Activated naive CD4-positive, alpha-beta T cell treated with anti-CD3 and anti-CD28 coated beads, Interleukin-2, amount 50 U/mL, for 72 hours (primary cell): ENCODE measurements at regions not wholly inside any gene's neighbourhood (a gene's known extent, or its start where the extent isn't known, plus 50 kb on each side); places are given as distances from the start of the nearest gene placed in this dataset.

Experiments
- ATAC-seq, 2 donors: fragments of 150-1000 bp; cut with Tn5 transposase; 2 replicates each; pipeline ENCODE4 v1.10.0; 2021; ENCODE audit warnings: mild to moderate bottlenecking in 2 of 2, moderate library complexity in 2 of 2
- DNase-seq, 2 donors: peaks; one replicate each; pipeline ENCODE4 v3.0.0; 2021 to 2022; ENCODE audit warnings: low spot score in 2 of 2
- H3K27ac Mint-ChIP-seq, 2 donors: one replicate each; pipeline ENCODE4 v1.8.0; 2022; ENCODE audit warnings: mild to moderate bottlenecking in 2 of 2, mixed read lengths in 2 of 2
- H3K36me3 Mint-ChIP-seq, 2 donors: one replicate each; pipeline ENCODE4 v1.8.0; 2022; ENCODE audit warnings: mixed read lengths in 2 of 2
- H3K9me3 Mint-ChIP-seq, 2 donors: one replicate each; pipeline ENCODE4 v1.8.0; 2022; ENCODE audit warnings: mixed read lengths in 2 of 2

GRCh38 chr2:120446236-120447126 is 100.5 kb downstream of the INHBB start:
- no peak for DNase-seq
- Mint-ChIP-seq H3K9me3 (no peaks in the 10 kb centered on the region), H3K36me3 (no peaks in the 10 kb centered on the region), H3K27ac (no peak overlapping the region)
- no peak for ATAC-seq

DNA sequence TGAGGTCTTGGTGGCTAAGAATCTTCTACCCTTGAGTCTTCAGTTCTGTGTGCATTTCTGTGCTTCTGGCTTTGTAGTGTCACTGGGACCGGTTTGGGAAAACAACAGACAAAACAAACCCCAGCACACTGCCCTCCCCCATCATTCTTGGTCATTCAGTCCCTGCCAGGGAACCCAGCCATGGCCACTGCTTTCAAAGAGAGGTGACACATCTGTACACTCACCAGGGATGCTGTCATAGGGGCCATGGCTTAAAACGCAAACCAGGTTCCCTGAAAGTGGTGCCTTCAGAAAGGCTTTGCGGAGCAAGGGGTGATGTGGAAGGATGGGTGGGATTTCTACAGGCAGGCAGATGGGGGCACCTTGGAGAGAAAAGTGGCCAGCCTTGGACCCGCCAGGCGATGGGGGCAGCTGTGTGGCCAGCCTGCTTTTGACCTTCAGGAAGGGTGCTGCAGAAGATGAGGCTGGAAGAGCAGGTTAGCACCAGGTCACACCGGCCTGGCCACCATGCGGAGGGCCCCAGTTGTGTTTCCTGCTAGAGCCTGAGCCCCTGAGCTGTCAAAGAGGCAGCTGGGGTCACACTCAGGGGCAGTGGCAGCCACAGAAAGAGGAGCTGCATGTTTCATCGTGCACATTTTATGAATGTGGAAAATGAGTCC is 101.3 kb downstream of the INHBB start:
- Mint-ChIP-seq H3K9me3 (no peaks in the 10 kb centered on the region), H3K27ac (no peak overlapping the region), H3K36me3 (no peaks in the 10 kb centered on the region)
- no peak for ATAC-seq
- DNase-seq: no peak

GRCh38 chr2:120448436-120448835 is 102.5 kb downstream of the INHBB start:
- no peak for DNase-seq
- H3K36me3 Mint-ChIP-seq: no peaks in the 10 kb centered on the region
- no peaks in the 10 kb centered on the region for H3K9me3 Mint-ChIP-seq
- no peak overlapping the region for H3K27ac Mint-ChIP-seq
- ATAC-seq: no peak

DNA sequence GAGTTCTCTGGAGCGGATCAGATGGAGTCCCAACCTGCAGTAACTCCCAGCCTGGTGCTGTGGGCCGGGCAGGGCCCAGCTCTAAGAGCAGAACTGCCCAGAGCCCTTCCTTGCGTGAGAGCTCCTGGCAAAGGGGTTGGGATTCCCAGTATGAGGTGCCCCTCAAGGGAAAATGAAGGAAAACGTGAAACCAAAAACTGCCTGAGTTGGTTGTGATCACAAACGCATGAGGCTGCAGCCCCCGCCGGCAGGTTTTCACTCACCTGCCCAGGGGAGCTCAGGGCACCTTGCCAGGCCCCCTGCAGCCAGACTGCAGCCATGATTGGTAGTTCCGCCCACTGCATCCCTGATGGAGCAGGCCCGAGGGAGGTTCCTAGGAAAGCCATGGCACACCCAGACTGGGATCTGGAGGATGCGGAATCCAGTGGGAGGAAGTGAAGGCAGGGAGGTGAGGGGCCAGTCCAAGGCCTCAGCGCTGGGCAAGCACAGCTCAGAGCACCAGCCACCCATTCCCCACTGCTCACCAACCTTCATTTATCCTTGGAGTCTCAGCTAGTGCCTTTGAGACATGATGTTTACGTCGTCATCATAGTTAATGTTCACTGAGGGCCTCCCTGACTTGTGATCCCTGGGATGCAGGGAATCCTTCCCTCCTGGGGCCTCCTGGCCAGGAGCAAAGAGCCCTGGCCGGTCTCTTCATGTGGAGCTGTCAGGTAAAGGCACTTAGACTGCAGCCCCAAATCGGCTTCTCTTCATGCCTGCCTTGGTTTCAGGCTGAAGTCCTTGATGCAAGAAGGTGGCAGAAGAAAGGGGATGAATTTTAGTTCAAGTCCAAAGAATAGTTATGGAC is 103.2 kb downstream of the INHBB start:
- DNase-seq: no peak
- no peaks in the 10 kb centered on the region for H3K36me3 Mint-ChIP-seq
- no peaks in the 10 kb centered on the region for H3K9me3 Mint-ChIP-seq
- no peak overlapping the region for H3K27ac Mint-ChIP-seq
- ATAC-seq: no peak

DNA sequence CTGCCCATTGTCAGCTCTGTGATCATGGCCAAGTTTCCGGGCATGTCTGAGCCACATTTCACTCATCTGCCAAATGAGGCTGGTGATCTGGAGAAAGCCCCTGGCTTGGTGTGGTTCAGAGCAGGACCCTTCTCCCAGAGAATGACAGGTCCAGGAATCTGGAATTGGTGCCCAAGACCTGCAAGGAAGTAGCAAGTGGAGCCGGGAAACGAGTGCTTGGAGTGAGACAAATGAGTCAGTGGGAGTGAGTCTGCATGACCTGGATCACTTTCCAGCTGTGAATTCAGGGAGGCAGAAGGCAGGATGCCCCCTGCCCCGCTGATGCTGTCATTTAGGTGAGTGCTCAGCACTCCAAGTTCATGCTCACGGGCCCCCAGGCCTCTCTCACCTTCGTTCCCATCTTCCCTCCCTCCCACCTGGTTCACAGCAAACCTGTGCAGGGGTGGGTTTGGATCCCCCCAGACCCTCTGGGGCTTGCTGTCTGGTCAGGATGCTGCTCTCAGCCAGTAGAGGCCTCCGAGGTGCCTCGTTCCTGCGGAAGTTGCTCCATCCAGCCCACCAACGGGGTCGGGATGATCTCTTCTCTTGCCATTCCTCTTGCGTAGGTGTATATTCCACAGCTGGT is 104.4 kb downstream of the INHBB start:
- Mint-ChIP-seq H3K9me3 (no peaks in the 10 kb centered on the region), H3K36me3 (no peaks in the 10 kb centered on the region), H3K27ac (no peak overlapping the region)
- DNase-seq (no peak), ATAC-seq (no peak)

DNA sequence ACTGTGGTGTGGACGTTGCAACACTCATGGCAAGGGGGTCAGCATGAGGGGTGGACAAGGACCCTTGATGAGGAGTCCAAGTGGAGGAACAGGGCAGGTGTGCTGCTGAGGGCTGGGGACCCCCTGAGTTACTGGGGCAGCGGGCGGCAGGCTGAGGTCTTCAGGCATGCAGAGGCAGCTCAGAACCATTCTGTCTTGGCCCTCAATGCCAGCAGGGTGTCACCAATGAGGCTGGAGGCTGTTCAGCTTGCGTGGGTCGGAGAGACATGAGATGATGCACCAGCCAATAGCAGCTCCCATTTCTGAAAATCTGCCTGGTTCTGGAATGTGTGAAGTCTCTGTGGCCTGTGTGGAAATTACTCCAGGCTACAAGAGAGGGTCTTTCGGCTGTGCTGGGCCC is 105.4 kb downstream of the INHBB start:
- DNase-seq: no peak
- H3K9me3 Mint-ChIP-seq: no peaks in the 10 kb centered on the region
- no peaks in the 10 kb centered on the region for H3K36me3 Mint-ChIP-seq
- peak overlapping the region in 1 of 2 donors; percentile 51 for H3K27ac Mint-ChIP-seq
- no peak for ATAC-seq

DNA sequence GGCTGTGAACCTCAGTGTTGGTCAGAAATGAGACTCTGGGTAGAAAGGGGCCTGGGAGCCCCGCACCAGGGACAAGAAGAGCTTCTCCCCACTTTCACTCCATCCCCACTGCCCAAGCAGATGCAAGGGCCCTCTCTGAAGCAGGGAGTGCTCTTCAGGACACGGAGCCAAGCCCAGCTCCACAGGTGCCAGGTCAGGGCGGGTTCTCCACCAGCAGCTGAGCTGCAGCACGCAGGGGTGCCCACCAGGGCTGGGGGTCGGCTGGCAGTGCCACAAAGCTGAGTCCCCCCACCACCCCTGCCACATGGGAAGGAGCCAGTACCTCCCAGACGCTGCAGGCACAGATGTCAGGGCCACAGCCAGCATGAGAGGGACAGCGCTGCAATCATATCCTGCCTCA is 106.2 kb downstream of the INHBB start:
- DNase-seq (no peak), ATAC-seq (no peak)
- peaks cover 3% of the 10 kb centered on the region in 2 donors for H3K9me3 Mint-ChIP-seq
- H3K27ac Mint-ChIP-seq: no peak overlapping the region
- H3K36me3 Mint-ChIP-seq: peaks cover 0 to 6% of the 10 kb centered on the region in 2 donors

- ATAC-seq (no peak), DNase-seq (no peak)
- Mint-ChIP-seq H3K9me3 (peaks cover 7 to 8% of the 10 kb centered on the region in 2 donors), H3K27ac (no peak overlapping the region), H3K36me3 (peaks cover 0 to 12% of the 10 kb centered on the region in 2 donors)
These were observed 107.2 kb downstream of the INHBB start for GRCh38 chr2:120452945-120453634.

DNA sequence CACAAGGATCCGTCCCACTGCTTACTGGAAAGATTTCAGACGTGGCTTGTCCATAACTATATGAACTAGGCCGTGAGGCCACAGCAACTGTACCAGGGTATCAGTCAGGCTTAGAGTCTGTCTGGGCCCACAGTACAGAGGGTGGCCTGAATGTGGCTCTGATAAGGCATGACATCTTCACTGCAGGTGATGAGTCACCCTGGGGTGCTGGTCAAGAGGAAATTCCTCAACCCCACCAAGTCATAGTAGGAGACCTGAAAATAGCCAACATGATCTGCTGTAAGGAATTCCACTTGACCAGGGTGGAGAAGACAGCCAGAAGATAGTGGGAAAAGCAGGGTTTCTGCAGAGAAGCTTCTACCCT is 107.7 kb downstream of the INHBB start:
- peaks cover 7 to 9% of the 10 kb centered on the region in 2 donors for H3K9me3 Mint-ChIP-seq
- H3K27ac Mint-ChIP-seq: no peak overlapping the region
- DNase-seq (no peak), ATAC-seq (no peak)
- H3K36me3 Mint-ChIP-seq: peaks cover 0 to 12% of the 10 kb centered on the region in 2 donors

- H3K9me3 Mint-ChIP-seq: peaks cover 7 to 16% of the 10 kb centered on the region in 2 donors
- no peak for ATAC-seq
These were observed 108.9 kb downstream of the INHBB start for GRCh38 chr2:120454654-120455385.

GRCh38 chr2:120455390-120455789 is 109.5 kb downstream of the INHBB start:
- no peak for DNase-seq
- H3K27ac Mint-ChIP-seq: no peak overlapping the region
- ATAC-seq: no peak
- peaks cover 7 to 16% of the 10 kb centered on the region in 2 donors for H3K9me3 Mint-ChIP-seq
- H3K36me3 Mint-ChIP-seq: peaks cover 0 to 12% of the 10 kb centered on the region in 2 donors

More at GRCh38 chr2:120454654-120455385, 108.9 kb downstream of the INHBB start:
- no peak overlapping the region for H3K27ac Mint-ChIP-seq
- no peak for DNase-seq
- H3K36me3 Mint-ChIP-seq: peaks cover 0 to 12% of the 10 kb centered on the region in 2 donors

DNA sequence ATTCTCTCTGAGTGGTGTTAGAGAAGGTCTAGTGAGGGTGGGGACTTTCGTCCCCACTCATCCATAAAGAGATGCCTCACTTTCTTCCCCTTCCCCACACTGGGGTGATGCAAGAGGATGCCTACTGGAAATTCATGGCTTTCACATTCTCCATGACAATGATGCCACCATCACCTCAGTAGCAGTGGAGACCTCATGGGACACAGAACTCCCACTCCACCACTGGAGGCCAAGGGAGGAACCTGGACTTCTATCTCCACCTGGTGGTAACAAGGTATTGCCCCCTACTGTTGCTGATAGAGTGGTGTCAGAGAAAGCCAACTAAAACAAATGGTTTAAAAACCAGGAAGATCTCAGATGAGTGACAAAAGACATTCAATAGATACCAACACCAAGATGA is 110.9 kb downstream of the INHBB start:
- ATAC-seq (no peak), DNase-seq (no peak)
- H3K27ac Mint-ChIP-seq: no peak overlapping the region
- H3K36me3 Mint-ChIP-seq: peaks cover 0 to 12% of the 10 kb centered on the region in 2 donors
- peaks cover 7 to 16% of the 10 kb centered on the region in 2 donors for H3K9me3 Mint-ChIP-seq

- H3K36me3 Mint-ChIP-seq: peaks cover 0 to 12% of the 10 kb centered on the region in 2 donors
- H3K9me3 Mint-ChIP-seq: peaks cover 7 to 16% of the 10 kb centered on the region in 2 donors
- no peak overlapping the region for H3K27ac Mint-ChIP-seq
- DNase-seq (no peak), ATAC-seq (no peak)
These were observed 114.6 kb downstream of the INHBB start for GRCh38 chr2:120460511-120460910.

GRCh38 chr2:120461092-120461491 is 115.2 kb downstream of the INHBB start:
- DNase-seq (no peak), ATAC-seq (no peak)
- H3K9me3 Mint-ChIP-seq: peaks cover 7 to 16% of the 10 kb centered on the region in 2 donors
- H3K36me3 Mint-ChIP-seq: peaks cover 0 to 12% of the 10 kb centered on the region in 2 donors
- no peak overlapping the region for H3K27ac Mint-ChIP-seq
